ENCODE measurements at regions not wholly inside any gene's neighbourhood (a gene's known extent, or its start where the extent isn't known, plus 50 kb on each side); places are given as distances from the start of the nearest gene placed in this dataset.

DNA sequence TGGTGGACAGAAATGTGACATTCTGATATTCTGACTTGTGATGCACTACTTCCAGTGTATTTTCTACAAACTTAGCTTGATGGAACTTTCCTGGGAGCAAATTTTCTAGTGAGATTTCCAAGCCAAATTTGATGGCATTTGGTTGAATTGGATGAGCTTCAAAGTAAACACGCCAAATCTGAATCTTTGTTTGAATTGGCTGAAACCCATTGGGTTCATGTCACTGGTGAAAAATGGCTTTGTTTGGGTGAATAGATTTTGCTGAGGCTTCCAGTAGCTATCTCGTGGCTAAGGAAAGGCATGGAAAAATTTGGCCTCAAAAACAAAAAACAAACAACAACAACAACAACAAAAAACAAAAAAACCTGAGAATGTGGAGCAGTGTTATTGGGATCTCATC lies 271.1 kb upstream of the RPS23 start:
- CTCF ChIA-PET (ENCODE audit: partially characterized antibody) = no interaction called here
- DNase-seq (ENCODE audit: low read depth in 1 of 2, low spot score in 2 of 2) = no peak
- no peak for TF ChIP-seq ZNF274 (IDR thresholded peaks at IDR 0.05; ENCODE audit: borderline replicate concordance, extremely low read depth, low read length)
- no peak for TF ChIP-seq KDM1A (IDR thresholded peaks at IDR 0.05; ENCODE audit: borderline replicate concordance, low read length)
- no peak for TF ChIP-seq MAFK (IDR thresholded peaks at IDR 0.05; ENCODE audit: low read depth, low read length)
- TF ChIP-seq TAF7 (optimal IDR thresholded peaks at IDR 0.05; ENCODE audit: borderline replicate concordance, low read depth, low read length) = no peak
- TF ChIP-seq EP300 (IDR thresholded peaks at IDR 0.05; ENCODE audit: borderline replicate concordance in 1 of 2, low read depth in 2 of 2, low read length in 2 of 2) = no peak
- no peak for TF ChIP-seq SP1 (IDR thresholded peaks at IDR 0.05; ENCODE audit: low read depth, low read length)
- no peak for TF ChIP-seq HDAC2 (IDR thresholded peaks at IDR 0.05; ENCODE audit: borderline replicate concordance in 1 of 2, low read depth in 2 of 2, low read length in 2 of 2)
- no peak for TF ChIP-seq GTF2F1 (IDR thresholded peaks at IDR 0.05; ENCODE audit: borderline replicate concordance, low read depth, low read length)
- no peak for TF ChIP-seq BRCA1 (IDR thresholded peaks at IDR 0.05; ENCODE audit: low read depth, low read length)
- no peak for TF ChIP-seq BACH1 (IDR thresholded peaks at IDR 0.05; ENCODE audit: low read length)
- TF ChIP-seq RAD21 (IDR thresholded peaks at IDR 0.05 in 1 of 2, conservative IDR thresholded peaks at IDR 0.05 in 1 of 2; ENCODE audit: low read depth in 2 of 2, low read length in 2 of 2) = no peak
- TF ChIP-seq TCF12 (IDR thresholded peaks at IDR 0.05; ENCODE audit: low read depth, low read length) = no peak
- TF ChIP-seq, protein P1, sequence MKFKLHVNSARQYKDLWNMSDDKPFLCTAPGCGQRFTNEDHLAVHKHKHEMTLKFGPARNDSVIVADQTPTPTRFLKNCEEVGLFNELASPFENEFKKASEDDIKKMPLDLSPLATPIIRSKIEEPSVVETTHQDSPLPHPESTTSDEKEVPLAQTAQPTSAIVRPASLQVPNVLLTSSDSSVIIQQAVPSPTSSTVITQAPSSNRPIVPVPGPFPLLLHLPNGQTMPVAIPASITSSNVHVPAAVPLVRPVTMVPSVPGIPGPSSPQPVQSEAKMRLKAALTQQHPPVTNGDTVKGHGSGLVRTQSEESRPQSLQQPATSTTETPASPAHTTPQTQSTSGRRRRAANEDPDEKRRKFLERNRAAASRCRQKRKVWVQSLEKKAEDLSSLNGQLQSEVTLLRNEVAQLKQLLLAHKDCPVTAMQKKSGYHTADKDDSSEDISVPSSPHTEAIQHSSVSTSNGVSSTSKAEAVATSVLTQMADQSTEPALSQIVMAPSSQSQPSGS (IDR thresholded peaks at IDR 0.05; ENCODE audit: low read length) = no peak

More for the DNA sequence above, 271.1 kb upstream of the RPS23 start:
- Histone ChIP-seq H3K56ac (replicated peaks; ENCODE audit: insufficient read length, low read depth, low read length) (no peak overlapping the region), H3K4ac (replicated peaks; ENCODE audit: insufficient read length, low read depth, low read length) (no peak overlapping the region), H2BK120ac (replicated peaks; ENCODE audit: low read depth, low read length) (no peak overlapping the region), H3K36me3 (ENCODE audit: control insufficient read depth in 2 of 4, insufficient read depth in 4 of 4, low read length in 3 of 4) (peaks cover 0 to 1% (median 0%) of the 10 kb centered on the region in 4 experiments; a peak in 1 of 8 replicates), H4K5ac (ENCODE audit: insufficient read length, low read depth, low read length) (no peak overlapping the region), H3K18ac (ENCODE audit: extremely low read depth, low read length) (no peak overlapping the region), H4K91ac (replicated peaks; ENCODE audit: insufficient read length, low read length) (no peak overlapping the region), H3K27me3 (replicated peaks in 1 of 4; ENCODE audit: control insufficient read depth in 3 of 4, extremely low read depth in 1 of 4, insufficient read depth in 3 of 4, low read length in 3 of 4) (no peaks in the 10 kb centered on the region), H3K27ac (ENCODE audit: low read depth, low read length) (no peak overlapping the region), H2BK20ac (ENCODE audit: low read length) (no peak overlapping the region), H2AK5ac (ENCODE audit: low read depth, low read length) (no peak overlapping the region), H3K23ac (ENCODE audit: insufficient read length) (no peak overlapping the region), H4K20me1 (replicated peaks in 1 of 2; ENCODE audit: control insufficient read depth in 1 of 2, insufficient read depth in 2 of 2, low read length in 2 of 2) (no peaks in the 10 kb centered on the region), H3K9ac (replicated peaks in 1 of 4; ENCODE audit: extremely low read depth in 1 of 4, low read depth in 3 of 4, low read length in 3 of 4) (no peak overlapping the region), H3K4me2 (ENCODE audit: insufficient read depth in 1 of 2, low read depth in 2 of 2, low read length in 2 of 2) (no peak overlapping the region), H3K4me1 (replicated peaks in 1 of 4; ENCODE audit: control insufficient read depth in 3 of 4, insufficient read depth in 4 of 4, low read length in 3 of 4) (no peaks in the 10 kb centered on the region), H2AFZ (ENCODE audit: low read length) (no peak overlapping the region), H3K79me1 (ENCODE audit: low read depth, low read length) (no peaks in the 10 kb centered on the region), H3K4me3 (ENCODE audit: extremely low read depth in 1 of 4, insufficient read depth in 2 of 4, low read depth in 3 of 4, low read length in 4 of 4) (no peak overlapping the region), H3K9me3 (ENCODE audit: insufficient read depth in 2 of 2, low read depth in 1 of 2, low read length in 1 of 2) (peaks cover 5 to 7% of the 10 kb centered on the region in 2 experiments; a peak in 3 of 4 replicates), H3K23me2 (ENCODE audit: low read depth, low read length) (no peaks in the 10 kb centered on the region), H2BK15ac (ENCODE audit: low read length) (no peak overlapping the region), H2BK12ac (ENCODE audit: low read depth, low read length) (no peak overlapping the region), H4K8ac (ENCODE audit: extremely low read depth, insufficient read depth, low read length) (no peak overlapping the region), H3K14ac (ENCODE audit: insufficient read length) (no peak overlapping the region), H2BK5ac (ENCODE audit: low read depth, low read length) (no peak overlapping the region), H3K79me2 (ENCODE audit: control insufficient read depth in 1 of 2, insufficient read depth in 2 of 2, low read length in 2 of 2) (no peaks in the 10 kb centered on the region)
- WGBS, 2 experiments (ENCODE audit: extremely low coverage in 1 of 2, insufficient coverage in 1 of 2, insufficient read length in 1 of 2, insufficient replicate concordance in 2 of 2, low coverage in 1 of 2, low lambda C conversion rate in 2 of 2, missing lambda C conversion rate in 1 of 2) = 88% methylated on average over 2 of the region's 2 CpGs; no CpG with 5 or more reads in 1 of the 2 experiments
- no peak for FAIRE-seq
- POLR2A ChIA-PET (ENCODE audit: partially characterized antibody) = no interaction called here

All from H1 (cell line).